Ishikawa (cell line): ENCODE measurements at regions not wholly inside any gene's neighbourhood (a gene's known extent, or its start where the extent isn't known, plus 50 kb on each side); places are given as distances from the start of the nearest gene placed in this dataset.

ENCODE experiments used
- CEBPB ChIP-seq: IDR thresholded peaks from 2 replicates; pipeline ENCODE4 v1.6.1; 2012
- CREB1 ChIP-seq: IDR thresholded peaks from 2 replicates; pipeline ENCODE4 v1.6.1; 2012; ENCODE audit warnings: low read depth
- EGR1 ChIP-seq: IDR thresholded peaks from 2 replicates; pipeline ENCODE4 v1.6.1; 2012
- EP300 ChIP-seq: IDR thresholded peaks from 2 replicates; pipeline ENCODE4 v1.6.1; 2012; ENCODE audit warnings: borderline replicate concordance
- FOXM1 ChIP-seq: IDR thresholded peaks from 2 replicates; pipeline ENCODE4 v1.6.1; 2012; ENCODE audit warnings: low read depth, borderline replicate concordance
- NFIC ChIP-seq: IDR thresholded peaks from 2 replicates; pipeline ENCODE4 v1.6.1; 2012
- RAD21 ChIP-seq: IDR thresholded peaks from 2 replicates; pipeline ENCODE4 v1.6.1; 2012; ENCODE audit warnings: low read depth
- TAF1 ChIP-seq: IDR thresholded peaks from 2 replicates; pipeline ENCODE4 v1.6.1; 2012; ENCODE audit warnings: low read depth, mild to moderate bottlenecking
- TCF12 ChIP-seq: IDR thresholded peaks from 2 replicates; pipeline ENCODE4 v1.6.1; 2012; ENCODE audit warnings: low read depth
- TEAD4 ChIP-seq: IDR thresholded peaks from 2 replicates; pipeline ENCODE4 v1.6.1; 2012
- YY1 ChIP-seq: IDR thresholded peaks from 2 replicates; pipeline ENCODE4 v1.6.1; 2012; ENCODE audit warnings: low read depth
- ZBTB7A ChIP-seq: IDR thresholded peaks from 2 replicates; pipeline ENCODE4 v1.6.1; 2012; ENCODE audit warnings: low read depth
- TF ChIP-seq, protein P1 (sequence below): IDR thresholded peaks from 2 replicates; pipeline ENCODE4 v1.6.1; 2012; ENCODE audit warnings: low read depth, mild to moderate bottlenecking
- TF ChIP-seq, protein P2 (sequence below): IDR thresholded peaks from 2 replicates; pipeline ENCODE4 v1.6.1; 2012
- TF ChIP-seq, protein P3 (sequence below): IDR thresholded peaks from 2 replicates; pipeline ENCODE4 v1.6.1; 2012

DNA sequence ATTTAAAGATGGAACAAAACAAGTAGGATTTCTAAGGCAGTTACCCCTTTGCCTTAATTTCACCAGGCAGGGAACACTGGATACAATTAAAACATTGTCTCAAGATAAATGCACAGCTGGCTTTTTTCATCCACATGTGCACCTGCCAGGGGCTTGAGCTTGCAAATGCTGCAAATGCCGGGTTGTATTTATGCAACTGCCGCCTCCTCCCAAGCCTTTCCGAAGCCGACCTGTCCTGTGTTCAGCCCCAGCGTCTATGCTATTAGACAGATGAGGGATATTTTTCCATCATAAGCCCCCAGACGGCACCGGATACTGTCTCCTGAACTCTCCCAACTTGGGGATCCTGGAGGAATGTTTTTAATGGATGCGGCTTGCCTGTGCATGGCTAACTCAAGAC is 251.6 kb downstream of the CRLF2 start:
- TF ChIP-seq FOXM1, result no peak
- no peak for TF ChIP-seq TEAD4
- TF ChIP-seq EP300, result no peak
- no peak for TF ChIP-seq ZBTB7A
- TF ChIP-seq RAD21, result no peak
- no peak for TF ChIP-seq TCF12
- TF ChIP-seq, protein P1, sequence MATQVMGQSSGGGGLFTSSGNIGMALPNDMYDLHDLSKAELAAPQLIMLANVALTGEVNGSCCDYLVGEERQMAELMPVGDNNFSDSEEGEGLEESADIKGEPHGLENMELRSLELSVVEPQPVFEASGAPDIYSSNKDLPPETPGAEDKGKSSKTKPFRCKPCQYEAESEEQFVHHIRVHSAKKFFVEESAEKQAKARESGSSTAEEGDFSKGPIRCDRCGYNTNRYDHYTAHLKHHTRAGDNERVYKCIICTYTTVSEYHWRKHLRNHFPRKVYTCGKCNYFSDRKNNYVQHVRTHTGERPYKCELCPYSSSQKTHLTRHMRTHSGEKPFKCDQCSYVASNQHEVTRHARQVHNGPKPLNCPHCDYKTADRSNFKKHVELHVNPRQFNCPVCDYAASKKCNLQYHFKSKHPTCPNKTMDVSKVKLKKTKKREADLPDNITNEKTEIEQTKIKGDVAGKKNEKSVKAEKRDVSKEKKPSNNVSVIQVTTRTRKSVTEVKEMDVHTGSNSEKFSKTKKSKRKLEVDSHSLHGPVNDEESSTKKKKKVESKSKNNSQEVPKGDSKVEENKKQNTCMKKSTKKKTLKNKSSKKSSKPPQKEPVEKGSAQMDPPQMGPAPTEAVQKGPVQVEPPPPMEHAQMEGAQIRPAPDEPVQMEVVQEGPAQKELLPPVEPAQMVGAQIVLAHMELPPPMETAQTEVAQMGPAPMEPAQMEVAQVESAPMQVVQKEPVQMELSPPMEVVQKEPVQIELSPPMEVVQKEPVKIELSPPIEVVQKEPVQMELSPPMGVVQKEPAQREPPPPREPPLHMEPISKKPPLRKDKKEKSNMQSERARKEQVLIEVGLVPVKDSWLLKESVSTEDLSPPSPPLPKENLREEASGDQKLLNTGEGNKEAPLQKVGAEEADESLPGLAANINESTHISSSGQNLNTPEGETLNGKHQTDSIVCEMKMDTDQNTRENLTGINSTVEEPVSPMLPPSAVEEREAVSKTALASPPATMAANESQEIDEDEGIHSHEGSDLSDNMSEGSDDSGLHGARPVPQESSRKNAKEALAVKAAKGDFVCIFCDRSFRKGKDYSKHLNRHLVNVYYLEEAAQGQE, result no peak
- no peak for TF ChIP-seq YY1
- no peak for TF ChIP-seq EGR1
- TF ChIP-seq TAF1, result no peak
- no peak for TF ChIP-seq CEBPB
- TF ChIP-seq NFIC, result no peak

DNA sequence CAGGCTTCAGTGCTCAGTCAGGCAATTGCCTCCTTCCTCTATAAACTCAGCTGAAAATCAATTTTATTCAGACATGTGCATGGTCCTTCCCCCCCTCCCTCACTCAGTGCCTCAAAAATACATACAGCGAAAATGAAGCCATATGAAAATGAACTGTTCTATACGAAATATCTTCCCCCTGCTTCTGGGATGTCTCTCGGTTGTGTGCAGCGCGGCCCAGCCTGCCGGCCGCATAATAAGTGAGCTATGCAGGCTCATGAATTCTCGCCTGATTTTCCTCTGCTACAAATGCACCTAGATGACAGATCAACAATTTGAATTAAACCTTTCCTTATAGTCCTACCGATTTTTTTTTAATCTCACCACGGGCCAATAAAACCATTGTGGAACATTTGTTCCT is 252.9 kb downstream of the CRLF2 start:
- TF ChIP-seq TCF12 (no peak), NFIC (no peak), TAF1 (no peak), CEBPB (no peak), YY1 (no peak), EGR1 (no peak)
- TF ChIP-seq, protein P2, sequence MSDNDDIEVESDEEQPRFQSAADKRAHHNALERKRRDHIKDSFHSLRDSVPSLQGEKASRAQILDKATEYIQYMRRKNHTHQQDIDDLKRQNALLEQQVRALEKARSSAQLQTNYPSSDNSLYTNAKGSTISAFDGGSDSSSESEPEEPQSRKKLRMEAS, result no peak
- TF ChIP-seq, protein P3, sequence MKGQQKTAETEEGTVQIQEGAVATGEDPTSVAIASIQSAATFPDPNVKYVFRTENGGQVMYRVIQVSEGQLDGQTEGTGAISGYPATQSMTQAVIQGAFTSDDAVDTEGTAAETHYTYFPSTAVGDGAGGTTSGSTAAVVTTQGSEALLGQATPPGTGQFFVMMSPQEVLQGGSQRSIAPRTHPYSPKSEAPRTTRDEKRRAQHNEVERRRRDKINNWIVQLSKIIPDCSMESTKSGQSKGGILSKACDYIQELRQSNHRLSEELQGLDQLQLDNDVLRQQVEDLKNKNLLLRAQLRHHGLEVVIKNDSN, result no peak

DNA sequence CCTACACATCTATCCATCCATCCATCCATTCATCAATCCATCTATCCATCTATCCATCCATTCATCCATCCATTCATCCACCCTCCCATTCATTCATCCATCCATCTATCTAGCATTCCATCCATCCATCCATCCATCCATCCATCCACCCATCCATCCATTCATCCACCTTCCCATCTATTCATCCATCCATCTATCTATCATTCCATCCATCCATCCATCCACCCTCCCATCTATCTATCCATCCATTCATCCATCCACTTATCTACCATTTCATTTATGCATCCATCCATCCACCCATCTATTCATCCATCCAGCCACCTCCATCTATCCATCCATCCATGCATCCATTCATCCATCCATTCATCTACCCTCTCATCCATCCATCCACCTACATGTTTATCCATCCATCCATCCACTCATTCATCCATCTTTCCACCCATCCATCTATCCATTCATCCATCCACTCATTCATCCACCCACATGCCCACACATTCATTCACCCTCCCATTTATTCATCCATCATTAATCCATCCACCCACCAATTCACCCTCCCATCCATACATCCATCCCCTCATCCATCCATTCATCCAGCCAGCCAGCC is 258.5 kb downstream of the CRLF2 start:
- TF ChIP-seq FOXM1 (no peak), TAF1 (no peak), EGR1 (no peak), RAD21 (no peak), NFIC (no peak), TEAD4 (no peak), ZBTB7A (no peak), YY1 (no peak), EP300 (no peak), CEBPB (no peak), CREB1 (no peak), TCF12 (no peak)
- TF ChIP-seq, protein P1, result no peak
- TF ChIP-seq, protein P3, result no peak
- TF ChIP-seq, protein P2, result no peak

DNA sequence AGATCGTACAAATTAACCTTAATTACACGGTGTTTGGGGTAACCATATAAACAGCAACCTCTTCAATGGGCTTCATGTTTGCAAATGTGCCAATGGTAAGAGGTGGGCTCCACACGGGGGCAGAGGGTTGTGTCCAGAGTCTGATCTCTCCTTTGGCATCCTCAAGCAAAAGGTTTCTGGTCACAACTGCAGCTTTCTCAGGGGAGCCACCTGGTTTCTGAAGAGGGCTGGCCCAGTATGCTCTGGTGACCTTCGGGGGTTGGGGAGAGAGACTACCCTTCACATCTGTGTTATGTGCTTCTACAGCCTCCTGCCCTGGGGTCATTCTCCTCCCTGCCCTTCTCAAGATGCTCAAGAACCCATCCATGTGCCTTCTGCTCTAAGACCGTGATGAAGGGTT is 259.6 kb downstream of the CRLF2 start:
- TF ChIP-seq CREB1 (no peak), RAD21 (no peak), CEBPB (no peak), TAF1 (no peak), TCF12 (no peak), FOXM1 (no peak)
- TF ChIP-seq, protein P1, result no peak
- TF ChIP-seq, protein P3, result no peak
